Fibroblast of upper back skin (primary cell): ENCODE measurements at regions not wholly inside any gene's neighbourhood (a gene's known extent, or its start where the extent isn't known, plus 50 kb on each side); places are given as distances from the start of the nearest gene placed in this dataset.
A peak's percentile ranks its signal among the peaks of the same experiment; 100 is the strongest.

Experiments
- DNase-seq: peaks from one replicate; pipeline ENCODE4 v3.0.0-alpha.2; 2013

- no peak for DNase-seq
Observed at GRCh38 chr3:83076041-83076440, 1314.6 kb upstream of the GBE1 start.

GRCh38 chr3:83074485-83074884 lies 1313.0 kb upstream of the GBE1 start:
- no peak for DNase-seq

GRCh38 chr3:83065851-83066460 lies 1304.5 kb upstream of the GBE1 start:
- DNase-seq: peak; percentile 0

- DNase-seq: no peak
Observed at GRCh38 chr3:83063446-83063845, 1302.0 kb upstream of the GBE1 start.

GRCh38 chr3:83048556-83048955 lies 1287.1 kb upstream of the GBE1 start:
- DNase-seq: no peak

GRCh38 chr3:83039422-83039821 lies 1278.0 kb upstream of the GBE1 start:
- DNase-seq: peak; percentile 9

GRCh38 chr3:83035704-83036010 lies 1274.2 kb upstream of the GBE1 start:
- no peak for DNase-seq

GRCh38 chr3:83034806-83035703 lies 1273.6 kb upstream of the GBE1 start:
- DNase-seq: no peak

- DNase-seq: no peak
Observed at GRCh38 chr3:83033133-83033532, 1271.7 kb upstream of the GBE1 start.

GRCh38 chr3:83023086-83023485 lies 1261.6 kb upstream of the GBE1 start:
- no peak for DNase-seq

GRCh38 chr3:83011481-83011880 lies 1250.0 kb upstream of the GBE1 start:
- peak; percentile 11 for DNase-seq

- DNase-seq: no peak
Observed at GRCh38 chr3:83003917-83004316, 1242.5 kb upstream of the GBE1 start.

GRCh38 chr3:83002869-83003445 lies 1241.5 kb upstream of the GBE1 start:
- DNase-seq: no peak

- DNase-seq: no peak
Observed at GRCh38 chr3:82999777-83000176, 1238.3 kb upstream of the GBE1 start.

- no peak for DNase-seq
Observed at GRCh38 chr3:82978368-82978767, 1216.9 kb upstream of the GBE1 start.

GRCh38 chr3:82977871-82978270 lies 1216.4 kb upstream of the GBE1 start:
- DNase-seq: no peak

- no peak for DNase-seq
Observed at GRCh38 chr3:82973791-82974190, 1212.3 kb upstream of the GBE1 start.

GRCh38 chr3:82960379-82960778 lies 1198.9 kb upstream of the GBE1 start:
- no peak for DNase-seq

GRCh38 chr3:82957696-82958095 lies 1196.3 kb upstream of the GBE1 start:
- DNase-seq: no peak

- DNase-seq: no peak
Observed at GRCh38 chr3:82957079-82957478, 1195.6 kb upstream of the GBE1 start.

GRCh38 chr3:82954486-82954885 lies 1193.0 kb upstream of the GBE1 start:
- no peak for DNase-seq

- no peak for DNase-seq
Observed at GRCh38 chr3:82942041-82942440, 1180.6 kb upstream of the GBE1 start.

GRCh38 chr3:82940124-82940523 lies 1178.7 kb upstream of the GBE1 start:
- DNase-seq: no peak

- no peak for DNase-seq
Observed at GRCh38 chr3:82939491-82940097, 1178.1 kb upstream of the GBE1 start.
